Smooth muscle cell (in vitro differentiated cells): ENCODE measurements at regions not wholly inside any gene's neighbourhood (a gene's known extent, or its start where the extent isn't known, plus 50 kb on each side); places are given as distances from the start of the nearest gene placed in this dataset.

ENCODE experiments used
- DNase-seq: peaks from one replicate; lab custom pipeline; 2025; ENCODE audit not compliant: unreplicated experiment; lab: John Stamatoyannopoulos, UW
- H2AFZ ChIP-seq: fragments of 200-600 bp; sonication (generic); 2 replicates; pipeline ENCODE4 v1.6.0; 2016; ENCODE audit warnings: antibody characterized with exemption, low read depth, mild to moderate bottlenecking
- H3F3A ChIP-seq: fragments of 200-600 bp; sonication (generic); 2 replicates; pipeline ENCODE4 v1.6.0; 2017; ENCODE audit warnings: antibody characterized with exemption, low read depth
- H3K27ac ChIP-seq: fragments of 200-600 bp; sonication (generic); 2 replicates; pipeline ENCODE4 v1.5.1; 2016; ENCODE audit warnings: low read depth, mild to moderate bottlenecking
- H3K27me3 ChIP-seq: fragments of 200-600 bp; sonication (generic); 2 replicates; pipeline ENCODE4 v1.6.1; 2016; ENCODE audit warnings: low read depth, mild to moderate bottlenecking
- H3K36me3 ChIP-seq: fragments of 200-600 bp; sonication (generic); 2 replicates; pipeline ENCODE4 v1.5.1; 2016; ENCODE audit warnings: low read depth
- H3K4me1 ChIP-seq: fragments of 200-600 bp; sonication (generic); 2 replicates; pipeline ENCODE4 v1.5.1; 2016; ENCODE audit warnings: low read depth
- H3K4me2 ChIP-seq: fragments of 200-600 bp; sonication (generic); 2 replicates; pipeline ENCODE4 v1.6.0; 2016; ENCODE audit warnings: mild to moderate bottlenecking
- H3K4me3 ChIP-seq: fragments of 200-600 bp; sonication (generic); 2 replicates; pipeline ENCODE4 v1.5.1; 2016; ENCODE audit warnings: mild to moderate bottlenecking
- H3K79me2 ChIP-seq: fragments of 200-600 bp; sonication (generic); 2 replicates; pipeline ENCODE4 v1.6.0; 2016; ENCODE audit warnings: low read depth, mild to moderate bottlenecking
- H3K9ac ChIP-seq: fragments of 200-600 bp; sonication (generic); 2 replicates; pipeline ENCODE4 v1.6.0; 2016; ENCODE audit warnings: low read depth
- H3K9me3 ChIP-seq: fragments of 200-600 bp; sonication (generic); replicated peaks from 2 replicates; pipeline ENCODE4 v1.5.1; 2016; ENCODE audit warnings: low read depth
- H4K20me1 ChIP-seq: fragments of 200-600 bp; sonication (generic); 2 replicates; pipeline ENCODE4 v1.6.0; 2016; ENCODE audit warnings: low read depth
- WGBS: methylation state at CpG from one replicate; pipeline ENCODE4 v1.1.7; 2016; ENCODE audit warnings: low lambda C conversion rate; 5-methylcytosine and 5-hydroxymethylcytosine counted together
- TF ChIP-seq, protein P1 (sequence below): fragments of 200-600 bp; sonication (generic); IDR thresholded peaks from 2 replicates; pipeline ENCODE4 v1.5.1; 2017; ENCODE audit warnings: borderline replicate concordance, mild to moderate bottlenecking, antibody characterized with exemption; ENCODE audit not compliant: insufficient read depth, poor library complexity, severe bottlenecking

DNA sequence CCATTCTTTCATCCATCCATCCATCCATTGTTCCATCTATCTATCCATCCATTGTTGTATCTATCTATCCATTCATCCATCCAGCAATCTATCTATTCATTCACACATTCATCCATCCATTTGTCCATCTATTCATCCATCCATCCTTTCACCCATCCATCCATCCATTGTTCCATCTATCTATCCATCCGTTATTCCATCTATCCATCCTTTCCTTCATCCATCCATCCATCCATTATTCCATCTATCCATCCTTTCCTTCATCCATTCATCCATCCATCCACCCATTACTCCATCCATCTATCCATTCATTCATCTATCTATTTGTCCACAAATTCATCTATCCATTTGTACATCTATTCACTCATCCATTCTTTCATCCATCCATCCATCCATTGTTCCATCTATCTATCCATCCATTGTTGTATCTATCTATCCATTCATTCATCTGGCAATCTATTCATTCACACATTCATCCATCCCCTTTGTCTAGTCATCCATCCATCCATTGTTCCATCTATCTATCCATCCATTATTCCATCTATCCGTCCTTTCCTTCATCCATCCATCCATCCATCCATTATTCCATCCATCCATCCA is 65.9 kb upstream of the ANO1 start:
- Histone ChIP-seq H3K79me2 (no peaks in the 10 kb centered on the region), H3K4me1 (no peaks in the 10 kb centered on the region), H3F3A (no peaks in the 10 kb centered on the region), H3K4me2 (no peak overlapping the region), H4K20me1 (no peaks in the 10 kb centered on the region), H2AFZ (no peak overlapping the region), H3K4me3 (no peak overlapping the region), H3K9ac (no peak overlapping the region), H3K9me3 (no peaks in the 10 kb centered on the region), H3K27me3 (no peaks in the 10 kb centered on the region), H3K36me3 (no peaks in the 10 kb centered on the region), H3K27ac (no peak overlapping the region)
- no peak for DNase-seq
- TF ChIP-seq, protein P1, sequence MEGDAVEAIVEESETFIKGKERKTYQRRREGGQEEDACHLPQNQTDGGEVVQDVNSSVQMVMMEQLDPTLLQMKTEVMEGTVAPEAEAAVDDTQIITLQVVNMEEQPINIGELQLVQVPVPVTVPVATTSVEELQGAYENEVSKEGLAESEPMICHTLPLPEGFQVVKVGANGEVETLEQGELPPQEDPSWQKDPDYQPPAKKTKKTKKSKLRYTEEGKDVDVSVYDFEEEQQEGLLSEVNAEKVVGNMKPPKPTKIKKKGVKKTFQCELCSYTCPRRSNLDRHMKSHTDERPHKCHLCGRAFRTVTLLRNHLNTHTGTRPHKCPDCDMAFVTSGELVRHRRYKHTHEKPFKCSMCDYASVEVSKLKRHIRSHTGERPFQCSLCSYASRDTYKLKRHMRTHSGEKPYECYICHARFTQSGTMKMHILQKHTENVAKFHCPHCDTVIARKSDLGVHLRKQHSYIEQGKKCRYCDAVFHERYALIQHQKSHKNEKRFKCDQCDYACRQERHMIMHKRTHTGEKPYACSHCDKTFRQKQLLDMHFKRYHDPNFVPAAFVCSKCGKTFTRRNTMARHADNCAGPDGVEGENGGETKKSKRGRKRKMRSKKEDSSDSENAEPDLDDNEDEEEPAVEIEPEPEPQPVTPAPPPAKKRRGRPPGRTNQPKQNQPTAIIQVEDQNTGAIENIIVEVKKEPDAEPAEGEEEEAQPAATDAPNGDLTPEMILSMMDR, result no peak
- 100% methylated on average over 2 of the region's 2 CpGs for WGBS

DNA sequence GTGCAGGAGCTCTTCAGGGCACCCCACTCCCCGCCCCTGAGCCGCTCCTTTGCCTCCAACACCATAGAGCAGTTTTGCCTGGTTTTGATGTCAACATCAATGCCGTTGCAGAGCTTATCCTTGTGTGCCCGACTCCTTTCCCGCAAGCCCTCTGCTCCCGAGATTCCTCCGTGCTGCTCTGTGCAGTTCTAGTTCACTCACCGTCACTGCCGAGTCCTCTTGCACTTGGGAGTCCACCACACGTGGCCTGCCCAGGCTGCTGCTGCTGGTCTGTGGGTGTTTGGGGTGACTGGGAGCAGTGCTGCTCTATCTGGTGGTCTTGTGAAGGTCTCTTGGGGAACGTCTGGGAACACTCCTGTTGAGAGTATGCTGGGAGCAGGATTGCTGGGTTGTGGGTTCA is 63.8 kb upstream of the ANO1 start:
- H3K4me2 ChIP-seq, result no peak overlapping the region
- no peaks in the 10 kb centered on the region for H3F3A ChIP-seq
- no peak for DNase-seq
- 94% methylated on average over 11 of the region's 11 CpGs for WGBS
- H3K9me3 ChIP-seq, result no peaks in the 10 kb centered on the region
- no peaks in the 10 kb centered on the region for H3K27me3 ChIP-seq
- no peaks in the 10 kb centered on the region for H3K4me1 ChIP-seq
- no peak overlapping the region for H2AFZ ChIP-seq
- H3K4me3 ChIP-seq, result no peak overlapping the region
- no peaks in the 10 kb centered on the region for H3K36me3 ChIP-seq
- H3K9ac ChIP-seq, result no peak overlapping the region
- no peaks in the 10 kb centered on the region for H4K20me1 ChIP-seq
- no peaks in the 10 kb centered on the region for H3K79me2 ChIP-seq
- no peak overlapping the region for H3K27ac ChIP-seq
- TF ChIP-seq, protein P1, result no peak

DNA sequence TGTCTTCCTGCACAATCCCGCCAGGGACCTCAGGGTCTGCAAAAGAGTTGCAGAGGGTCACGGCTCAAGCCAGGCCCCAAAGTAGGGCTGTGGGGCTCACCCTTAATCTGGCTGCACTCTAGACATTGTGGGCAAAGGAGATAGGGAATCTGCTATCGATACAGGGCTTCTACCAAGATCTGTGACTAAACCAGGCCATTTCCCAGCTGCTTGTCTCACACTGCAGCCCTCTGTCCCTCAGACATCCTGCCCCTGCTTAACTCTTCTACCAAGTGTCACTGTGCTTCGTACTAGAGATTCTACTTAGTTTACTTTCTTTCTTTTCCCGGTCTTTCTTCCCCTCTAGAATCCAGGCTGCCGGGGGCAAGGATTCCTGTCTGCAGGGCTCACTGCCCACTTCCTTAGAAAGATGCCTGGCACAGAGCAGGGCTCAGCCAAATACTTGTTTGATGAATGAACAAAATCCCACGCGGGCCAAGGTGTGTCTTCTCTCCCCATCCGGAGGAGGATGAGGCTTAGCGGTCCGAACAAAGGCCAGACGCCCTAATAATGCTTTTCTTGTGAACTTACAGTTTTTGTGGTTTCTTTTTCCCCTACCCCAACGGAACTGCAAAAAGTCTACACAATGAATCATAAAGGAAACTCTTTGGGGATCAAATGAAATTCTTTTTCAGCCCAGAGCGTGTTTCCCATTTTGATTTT is 61.3 kb upstream of the ANO1 start:
- H2AFZ ChIP-seq, result no peak overlapping the region
- H3K79me2 ChIP-seq, result no peaks in the 10 kb centered on the region
- no peak overlapping the region for H3K4me3 ChIP-seq
- H4K20me1 ChIP-seq, result no peaks in the 10 kb centered on the region
- H3K36me3 ChIP-seq, result no peaks in the 10 kb centered on the region
- H3K9ac ChIP-seq, result peak overlapping the region; percentile 21
- peak overlapping the region; percentile 35 for H3K4me2 ChIP-seq
- H3F3A ChIP-seq, result no peaks in the 10 kb centered on the region
- DNase-seq, result no peak
- H3K27ac ChIP-seq, result peak overlapping the region; percentile 99
- H3K27me3 ChIP-seq, result no peaks in the 10 kb centered on the region
- H3K4me1 ChIP-seq, result peaks cover 5% of the 10 kb centered on the region
- 37% methylated on average over 14 of the region's 14 CpGs for WGBS
- TF ChIP-seq, protein P1, result no peak
- H3K9me3 ChIP-seq, result no peaks in the 10 kb centered on the region

DNA sequence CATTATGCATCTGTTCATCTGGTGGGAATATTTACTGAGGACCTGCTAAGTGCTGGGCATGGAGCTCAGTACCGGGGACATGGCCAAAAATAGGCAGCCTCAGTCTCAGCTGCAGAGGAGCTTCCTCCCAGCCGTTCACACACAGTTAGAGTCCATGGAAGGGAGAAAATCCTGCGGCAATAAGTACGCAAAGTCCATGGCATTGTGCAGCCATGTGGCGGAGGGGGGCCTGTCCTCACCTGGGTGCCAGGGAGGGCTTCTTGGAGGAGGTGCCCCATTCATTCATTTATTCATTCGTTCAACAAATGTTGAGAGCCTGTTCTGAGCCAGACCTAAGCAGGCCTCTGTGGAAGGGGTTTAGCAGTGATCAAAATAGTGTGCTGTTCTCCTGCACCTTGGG is 59.3 kb upstream of the ANO1 start:
- WGBS, result 93% methylated on average over 6 of the region's 6 CpGs
- Histone ChIP-seq H3K27ac (peak overlapping the region; percentile 99), H4K20me1 (no peaks in the 10 kb centered on the region), H2AFZ (no peak overlapping the region), H3K36me3 (no peaks in the 10 kb centered on the region), H3K9me3 (no peaks in the 10 kb centered on the region), H3F3A (no peaks in the 10 kb centered on the region), H3K4me1 (peaks cover 5% of the 10 kb centered on the region), H3K79me2 (no peaks in the 10 kb centered on the region), H3K27me3 (no peaks in the 10 kb centered on the region), H3K4me2 (no peak overlapping the region), H3K9ac (no peak overlapping the region), H3K4me3 (no peak overlapping the region)
- TF ChIP-seq, protein P1, result no peak
- DNase-seq, result no peak
